HG02852 (cell line): ENCODE measurements at regions not wholly inside any gene's neighbourhood (a gene's known extent, or its start where the extent isn't known, plus 50 kb on each side); places are given as distances from the start of the nearest gene placed in this dataset.

Experiments
- ATAC-seq: cut with Tn5 transposase; IDR thresholded peaks from one replicate; pipeline ENCODE4 v1.9.1; 2021; ENCODE audit warnings: mild to moderate bottlenecking, moderate library complexity; ENCODE audit not compliant: unreplicated experiment

DNA sequence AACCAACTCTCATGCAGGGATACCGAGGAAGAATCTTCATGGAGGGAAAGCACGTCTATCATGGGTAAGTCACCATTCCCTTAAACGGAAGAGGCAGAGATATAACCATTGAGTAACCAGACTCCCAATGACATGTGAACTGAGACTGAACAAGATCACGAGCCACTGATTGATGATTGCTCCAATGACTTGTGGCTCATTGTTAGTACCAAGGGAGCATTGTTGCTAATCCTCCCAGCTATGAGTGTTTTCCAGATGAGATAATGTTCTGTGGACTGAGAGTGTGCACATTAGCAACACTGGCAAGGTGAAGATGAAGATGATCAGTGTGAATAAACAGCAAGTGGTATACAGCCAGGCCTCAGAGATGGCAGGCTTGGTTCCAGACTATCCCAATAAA lies 219.2 kb upstream of the MAP3K1 start:
- no peak for ATAC-seq

GRCh38 chr5:56595566-56595965 lies 219.8 kb upstream of the MAP3K1 start:
- ATAC-seq = no peak

GRCh38 chr5:56594792-56595191 lies 220.6 kb upstream of the MAP3K1 start:
- ATAC-seq = no peak

DNA sequence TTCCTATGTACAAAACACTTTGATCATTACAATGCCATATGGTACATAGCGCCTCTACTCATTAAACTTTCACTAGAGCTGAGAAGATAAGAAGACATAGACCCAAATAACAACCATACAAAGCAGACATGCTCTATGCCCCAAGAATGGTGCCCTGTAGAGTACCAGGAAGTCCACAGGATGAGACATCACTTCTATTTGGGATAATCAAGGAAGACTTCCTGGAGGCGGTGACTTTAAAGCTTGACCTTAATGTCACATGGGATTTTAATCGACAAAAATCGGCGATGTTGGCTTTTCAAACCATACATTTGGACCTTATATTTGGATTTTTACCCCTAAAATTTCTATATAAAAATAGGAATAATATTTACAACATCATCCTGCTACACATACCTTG lies 224.3 kb upstream of the MAP3K1 start:
- ATAC-seq = no peak

GRCh38 chr5:56589481-56589860 lies 225.9 kb upstream of the MAP3K1 start:
- no peak for ATAC-seq

DNA sequence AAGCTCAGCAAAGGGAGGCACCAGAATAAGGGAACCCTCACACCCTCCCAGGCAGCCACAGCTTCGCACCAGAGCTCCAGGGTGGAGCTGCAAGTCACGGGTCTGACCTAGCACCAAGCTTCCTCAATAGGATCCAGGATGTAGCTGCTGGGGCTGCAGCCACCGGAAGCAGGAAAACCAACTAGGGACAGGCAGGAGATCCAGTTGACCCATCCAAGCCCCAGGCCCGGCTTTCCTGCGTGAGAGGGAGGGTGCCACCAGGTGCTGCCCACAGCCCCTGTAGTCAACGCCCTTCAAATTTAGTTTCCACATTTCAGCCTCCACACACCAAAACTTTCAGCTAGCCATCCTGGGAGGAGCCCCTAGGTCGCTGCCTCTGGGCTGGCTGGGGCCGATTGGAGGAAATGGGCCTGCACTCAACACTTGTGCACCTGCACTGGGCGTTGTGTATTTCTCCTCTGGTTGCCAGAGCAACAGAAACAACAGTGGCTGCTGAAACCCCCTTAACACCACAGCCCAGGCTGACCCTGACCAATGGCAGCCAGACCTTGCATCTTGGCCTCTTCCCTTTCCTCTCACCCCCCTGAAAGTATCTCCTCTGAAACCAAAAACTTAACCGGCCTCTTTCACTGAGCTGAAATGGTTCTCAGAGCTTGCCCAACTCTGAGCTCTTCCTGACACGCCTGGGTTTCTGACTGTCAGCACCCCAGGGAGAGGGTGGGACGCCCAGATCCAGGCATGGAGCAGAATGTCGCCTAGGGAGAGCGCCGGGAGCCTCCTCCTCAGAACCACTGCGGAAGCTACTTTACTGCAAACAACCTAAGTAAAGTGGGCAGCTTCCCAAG lies 226.5 kb upstream of the MAP3K1 start:
- peak; percentile 99 for ATAC-seq

DNA sequence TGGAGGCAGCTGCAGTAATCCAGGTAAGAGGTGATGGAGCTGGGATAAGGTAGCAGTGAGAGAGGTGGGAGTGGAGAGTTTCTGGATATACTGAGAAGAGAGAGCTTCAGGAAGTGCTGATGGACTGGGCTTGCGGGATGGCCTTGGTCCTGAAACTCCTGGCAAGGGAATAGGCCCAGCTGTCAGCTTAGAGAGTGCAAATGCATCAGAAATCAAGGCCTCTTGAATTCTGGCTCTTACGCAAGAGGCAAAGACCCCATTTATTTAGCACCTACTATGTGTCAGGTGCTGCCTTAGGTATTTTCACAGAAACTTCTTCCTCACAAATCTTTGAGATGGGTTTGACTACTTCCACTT lies 227.2 kb upstream of the MAP3K1 start:
- no peak for ATAC-seq

GRCh38 chr5:56587381-56588130 lies 227.8 kb upstream of the MAP3K1 start:
- no peak for ATAC-seq

DNA sequence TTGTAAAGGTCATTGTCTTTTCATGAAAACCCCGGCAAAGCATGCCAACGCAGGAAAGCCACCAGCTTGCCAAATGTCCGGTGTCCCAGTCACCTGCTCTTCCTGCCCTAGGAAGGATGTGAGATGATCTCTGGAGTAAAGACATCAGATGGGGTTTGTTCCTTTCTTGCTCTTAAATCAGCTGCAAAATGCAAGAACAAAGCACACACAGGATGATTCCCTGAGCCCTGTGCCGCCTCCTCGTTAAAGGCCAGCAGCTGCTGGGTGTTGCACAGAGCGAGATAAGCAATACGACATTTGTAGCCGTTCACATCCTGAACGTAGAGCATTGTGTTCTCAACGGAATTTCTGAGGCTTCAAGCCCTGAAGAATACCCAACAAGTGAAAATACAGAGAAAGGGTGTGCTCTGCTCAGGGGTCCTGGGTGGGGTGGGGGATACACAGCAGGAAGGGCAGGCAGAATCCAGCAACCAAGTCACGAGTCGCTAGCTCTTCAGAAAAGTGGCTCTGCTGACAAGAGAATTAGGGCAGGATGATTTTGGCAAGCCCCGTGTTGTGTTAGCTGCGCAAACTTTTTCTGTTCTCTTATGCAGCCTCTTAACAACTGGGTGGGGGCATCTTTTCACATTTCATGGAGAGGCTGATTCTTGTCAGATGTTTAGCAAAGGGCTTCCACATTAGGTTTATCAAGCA lies 229.2 kb upstream of the MAP3K1 start:
- no peak for ATAC-seq

GRCh38 chr5:56585461-56585860 lies 229.9 kb upstream of the MAP3K1 start:
- ATAC-seq = no peak

DNA sequence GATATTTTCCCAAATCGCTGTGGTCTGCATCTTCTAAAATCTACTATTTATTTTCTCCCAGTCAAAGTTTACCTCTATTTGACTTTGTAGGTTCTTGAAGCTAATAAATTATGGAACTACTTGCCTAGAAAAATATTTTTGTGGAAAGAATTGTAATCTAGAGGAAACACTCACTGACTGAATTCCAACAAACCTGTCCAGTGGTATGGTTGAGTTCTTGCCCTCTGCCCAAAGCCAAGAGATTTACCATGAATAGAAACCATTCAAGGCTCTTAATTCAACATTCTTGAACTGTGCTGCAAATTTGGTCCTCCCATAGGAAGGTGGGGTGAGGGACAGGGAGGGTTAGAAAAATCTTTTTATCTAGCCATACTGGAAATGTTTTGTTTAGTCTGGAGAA lies 233.9 kb upstream of the MAP3K1 start:
- ATAC-seq = no peak

GRCh38 chr5:56580864-56581263 lies 234.5 kb upstream of the MAP3K1 start:
- no peak for ATAC-seq

GRCh38 chr5:56575821-56576220 lies 239.5 kb upstream of the MAP3K1 start:
- no peak for ATAC-seq

DNA sequence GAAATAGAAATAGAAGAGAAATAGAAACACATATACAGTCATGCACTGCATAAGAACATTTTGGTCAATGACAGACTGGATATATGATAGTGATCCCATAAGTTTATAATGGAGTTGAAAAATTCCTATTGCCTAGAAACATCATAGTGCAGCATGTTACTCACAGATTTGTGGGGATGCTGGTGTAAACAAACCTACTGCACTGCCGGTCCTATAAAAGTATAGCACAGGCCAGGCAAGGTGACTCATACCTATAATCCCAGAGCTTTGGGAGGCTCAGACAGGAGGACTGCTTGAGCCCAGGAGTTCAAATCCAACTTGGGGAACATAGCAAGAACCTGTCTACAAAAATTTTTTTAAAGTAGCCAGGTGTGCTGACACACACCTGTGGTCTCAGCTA lies 240.6 kb upstream of the MAP3K1 start:
- ATAC-seq = no peak

- no peak for ATAC-seq
Observed at GRCh38 chr5:56569566-56569965, 245.8 kb upstream of the MAP3K1 start.

DNA sequence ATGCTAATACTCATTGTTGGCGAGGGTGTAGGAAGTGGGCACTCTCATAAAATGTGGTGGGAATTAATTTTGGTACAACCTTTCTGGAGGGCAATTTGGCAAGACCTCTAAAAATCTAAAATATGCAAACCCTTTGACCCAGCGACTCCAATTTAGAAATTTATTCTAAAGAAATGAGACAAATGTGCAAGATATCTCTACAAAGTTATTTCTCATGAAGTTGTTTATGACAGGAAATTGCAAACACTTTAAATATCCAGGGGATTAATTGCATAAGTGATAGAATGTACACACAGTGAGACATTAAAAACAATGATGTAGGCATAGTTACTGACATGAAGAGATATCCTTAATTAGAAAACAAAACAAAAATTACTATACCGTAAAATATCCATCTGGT lies 246.3 kb upstream of the MAP3K1 start:
- no peak for ATAC-seq

DNA sequence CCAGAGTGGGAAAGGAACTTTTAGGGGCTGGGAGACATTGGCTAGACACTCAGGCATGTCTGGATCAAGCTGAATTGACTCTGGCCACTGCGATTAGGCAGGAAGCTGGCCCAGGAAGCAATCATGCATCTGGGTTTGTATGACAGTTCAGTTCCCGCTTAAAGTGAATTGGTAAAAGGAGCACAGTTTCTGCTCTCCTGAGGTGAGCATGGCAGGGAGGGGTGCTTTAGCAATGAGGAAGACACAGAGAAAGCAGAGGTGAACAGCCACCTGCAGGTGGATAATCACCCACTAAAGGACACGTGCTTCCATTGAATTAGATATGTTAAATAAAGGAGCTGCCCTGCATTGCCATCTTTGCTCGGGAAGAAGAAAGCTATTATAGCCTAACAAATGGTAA lies 248.1 kb upstream of the MAP3K1 start:
- ATAC-seq = no peak

- ATAC-seq = no peak
Observed at GRCh38 chr5:56566374-56567249, 248.7 kb upstream of the MAP3K1 start.

DNA sequence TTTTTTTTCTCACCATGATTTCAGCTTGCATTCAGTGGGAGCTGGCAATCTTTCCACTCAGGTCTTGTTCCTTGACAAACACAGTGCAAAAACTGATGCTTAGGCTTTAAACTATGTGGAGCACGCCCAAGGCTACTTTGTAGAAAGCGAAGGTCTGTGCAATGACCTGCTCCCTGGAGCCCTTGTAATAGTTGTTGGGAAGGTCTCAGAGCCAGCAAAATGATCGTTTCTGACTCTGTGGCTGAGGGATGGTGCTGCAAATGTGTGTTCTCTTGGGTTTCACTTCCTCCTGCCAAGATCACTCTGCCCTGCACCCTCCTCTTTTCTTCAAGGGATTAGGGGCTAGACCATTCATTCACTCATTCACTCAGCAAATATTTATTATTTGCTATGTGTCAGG lies 249.7 kb upstream of the MAP3K1 start:
- ATAC-seq = no peak

DNA sequence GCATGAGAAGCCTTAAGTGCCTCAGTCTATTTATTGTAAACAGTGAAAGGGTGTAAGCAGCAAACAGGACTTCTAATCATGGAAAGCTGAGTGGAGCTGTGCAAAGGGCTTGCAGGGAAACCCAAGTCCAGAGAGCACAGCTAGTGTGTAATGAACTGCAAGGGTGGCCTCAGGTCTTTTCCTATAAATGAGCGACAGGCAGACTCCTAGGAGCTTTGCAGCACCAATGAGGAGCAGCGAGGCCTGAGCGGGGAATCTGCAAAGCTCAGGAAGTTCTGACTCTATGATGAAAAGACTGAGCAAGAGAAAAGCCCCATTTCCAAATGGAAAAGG lies 250.1 kb upstream of the MAP3K1 start:
- ATAC-seq = no peak
